ENCODE measurements at regions not wholly inside any gene's neighbourhood (a gene's known extent, or its start where the extent isn't known, plus 50 kb on each side); places are given as distances from the start of the nearest gene placed in this dataset.
"Not testable (repeated sequence)": the region's sequence is repeated elsewhere in the genome, so short reads cannot be mapped to it uniquely, and the experiment has no call there.

DNA sequence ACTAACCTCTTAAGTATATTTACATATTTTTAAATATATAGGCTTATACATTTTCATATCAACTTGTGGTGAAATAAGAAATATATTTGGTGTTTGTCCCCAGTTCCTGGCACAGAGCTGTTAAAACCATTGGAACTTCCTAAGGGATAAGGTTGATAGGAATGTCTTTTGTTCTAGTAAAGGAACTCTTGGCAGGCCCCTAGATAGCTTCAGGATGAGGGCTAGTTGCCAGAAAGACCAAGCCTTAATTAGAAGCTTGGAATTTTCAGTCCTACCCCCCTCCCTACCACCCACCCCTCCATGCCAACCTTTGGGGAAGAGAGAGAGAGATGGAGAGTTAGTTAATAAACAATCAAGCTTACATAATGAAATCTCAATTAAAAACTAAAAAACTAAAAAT lies 638.6 kb upstream of the ACO1 start:
- Histone ChIP-seq H3K4me3 (no peak overlapping the region), H3K36me3 (no peaks in the 10 kb centered on the region), H3K9ac (ENCODE audit: low read depth in 2 of 2, low read length in 2 of 2) (no peak overlapping the region), H3K4me1 (no peaks in the 10 kb centered on the region), H3K27me3 (no peaks in the 10 kb centered on the region), H3K27ac (no peak overlapping the region), H3K9me3 (no peaks in the 10 kb centered on the region)
- TF ChIP-seq, protein P1, sequence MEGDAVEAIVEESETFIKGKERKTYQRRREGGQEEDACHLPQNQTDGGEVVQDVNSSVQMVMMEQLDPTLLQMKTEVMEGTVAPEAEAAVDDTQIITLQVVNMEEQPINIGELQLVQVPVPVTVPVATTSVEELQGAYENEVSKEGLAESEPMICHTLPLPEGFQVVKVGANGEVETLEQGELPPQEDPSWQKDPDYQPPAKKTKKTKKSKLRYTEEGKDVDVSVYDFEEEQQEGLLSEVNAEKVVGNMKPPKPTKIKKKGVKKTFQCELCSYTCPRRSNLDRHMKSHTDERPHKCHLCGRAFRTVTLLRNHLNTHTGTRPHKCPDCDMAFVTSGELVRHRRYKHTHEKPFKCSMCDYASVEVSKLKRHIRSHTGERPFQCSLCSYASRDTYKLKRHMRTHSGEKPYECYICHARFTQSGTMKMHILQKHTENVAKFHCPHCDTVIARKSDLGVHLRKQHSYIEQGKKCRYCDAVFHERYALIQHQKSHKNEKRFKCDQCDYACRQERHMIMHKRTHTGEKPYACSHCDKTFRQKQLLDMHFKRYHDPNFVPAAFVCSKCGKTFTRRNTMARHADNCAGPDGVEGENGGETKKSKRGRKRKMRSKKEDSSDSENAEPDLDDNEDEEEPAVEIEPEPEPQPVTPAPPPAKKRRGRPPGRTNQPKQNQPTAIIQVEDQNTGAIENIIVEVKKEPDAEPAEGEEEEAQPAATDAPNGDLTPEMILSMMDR (IDR thresholded peaks at IDR 0.05), result no peak
- no peak for DNase-seq
- intact Hi-C loops (cut with DNase I), result no loop called here

DNA sequence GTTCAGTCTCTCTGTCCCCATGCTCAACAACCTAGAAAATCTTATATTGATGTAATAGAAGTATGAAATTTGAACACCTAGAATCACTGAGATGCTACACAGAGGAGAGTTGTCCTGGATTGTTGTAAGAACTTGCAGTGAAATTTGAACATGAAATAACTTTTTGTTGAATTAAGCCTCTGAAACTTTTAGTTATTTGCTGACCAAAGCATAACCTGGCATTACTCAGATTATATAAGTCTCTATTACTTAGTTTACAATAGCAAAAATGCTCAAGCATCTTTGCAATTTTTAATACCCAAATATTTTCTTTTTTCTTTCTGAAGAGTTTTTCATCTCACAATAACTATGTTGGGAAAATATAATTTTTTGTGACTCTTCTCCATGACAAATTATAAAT lies 630.7 kb upstream of the ACO1 start:
- H3K27ac ChIP-seq, result no peak overlapping the region
- H3K9ac ChIP-seq (ENCODE audit: low read depth in 2 of 2, low read length in 2 of 2), result no peak overlapping the region
- TF ChIP-seq, protein P1 (IDR thresholded peaks at IDR 0.05), result no peak
- no peak overlapping the region for H3K4me3 ChIP-seq
- no peaks in the 10 kb centered on the region for H3K36me3 ChIP-seq
- H3K27me3 ChIP-seq, result no peaks in the 10 kb centered on the region
- no peaks in the 10 kb centered on the region for H3K9me3 ChIP-seq
- intact Hi-C loops (cut with DNase I), result no loop called here
- no peaks in the 10 kb centered on the region for H3K4me1 ChIP-seq
- DNase-seq, result no peak

DNA sequence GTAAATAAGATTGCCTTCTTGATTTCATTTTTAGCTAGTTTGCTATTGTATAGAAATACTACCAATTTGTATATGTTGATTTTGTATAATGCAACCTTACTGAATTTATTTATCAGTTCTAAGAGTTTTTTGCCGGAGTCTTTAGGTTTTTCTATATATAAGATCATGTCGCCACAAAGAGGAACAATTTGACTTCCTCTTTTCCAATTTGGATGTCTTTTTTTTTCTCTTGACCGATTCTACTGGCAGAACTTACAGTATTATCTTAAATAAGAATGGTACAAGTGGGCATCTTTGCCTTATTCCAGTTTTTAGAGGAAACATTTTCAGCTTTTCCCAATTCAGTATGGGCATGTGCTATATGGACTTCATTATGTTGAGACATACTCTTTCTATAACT lies 624.7 kb upstream of the ACO1 start:
- no peaks in the 10 kb centered on the region for H3K9me3 ChIP-seq
- no peak overlapping the region for H3K4me3 ChIP-seq
- H3K27me3 ChIP-seq, result no peaks in the 10 kb centered on the region
- TF ChIP-seq, protein P1 (IDR thresholded peaks at IDR 0.05), result no peak
- no peak overlapping the region for H3K27ac ChIP-seq
- intact Hi-C loops (cut with DNase I), result no loop called here
- no peaks in the 10 kb centered on the region for H3K36me3 ChIP-seq
- no peaks in the 10 kb centered on the region for H3K4me1 ChIP-seq
- no peak for DNase-seq
- H3K9ac ChIP-seq (ENCODE audit: low read depth in 2 of 2, low read length in 2 of 2), result no peak overlapping the region

DNA sequence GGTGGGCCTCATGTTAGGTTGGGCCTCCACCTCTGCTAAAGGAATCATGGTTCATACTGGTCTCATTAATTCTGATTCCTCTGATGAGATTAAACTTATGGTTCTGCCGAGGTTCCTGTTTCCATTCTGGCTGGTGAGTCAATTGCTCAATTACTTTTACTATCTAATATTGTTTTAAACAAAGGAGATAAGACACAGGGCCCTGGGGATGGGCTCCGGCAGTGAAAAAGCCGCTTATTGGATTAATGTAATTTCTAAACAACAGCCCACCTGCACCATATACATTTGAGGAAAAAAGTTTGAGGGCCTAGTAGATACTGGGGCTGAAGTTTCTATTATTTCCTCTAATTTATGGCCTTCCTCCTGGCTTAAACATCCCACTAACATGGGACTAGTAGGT lies 610.4 kb upstream of the ACO1 start:
- H3K27ac ChIP-seq; H3K9me3 ChIP-seq; H3K36me3 ChIP-seq; H3K4me3 ChIP-seq; intact Hi-C loops (cut with DNase I); DNase-seq; H3K27me3 ChIP-seq; H3K4me1 ChIP-seq; H3K9ac ChIP-seq (ENCODE audit: low read depth in 2 of 2, low read length in 2 of 2): not testable (repeated sequence)

DNA sequence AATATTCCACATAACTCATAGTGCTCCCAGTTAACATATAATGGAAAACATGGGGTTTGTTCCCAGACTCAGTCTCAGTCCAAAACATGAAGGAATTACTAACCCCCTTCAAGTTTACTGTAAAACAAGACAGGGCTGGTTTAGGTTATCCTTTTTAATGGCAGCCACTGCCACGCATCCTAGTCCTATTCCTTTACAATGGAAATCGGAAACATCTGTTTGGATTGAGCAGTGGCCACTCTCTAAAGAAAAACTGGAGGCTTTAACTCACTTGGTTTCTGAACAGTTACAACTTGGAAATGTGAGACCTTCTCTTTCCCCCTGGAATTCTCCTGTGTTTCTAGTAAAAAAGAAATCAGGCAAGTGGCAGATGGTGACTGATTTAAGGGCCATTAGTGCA lies 609.9 kb upstream of the ACO1 start:
- H3K9me3 ChIP-seq, result no peaks in the 10 kb centered on the region
- no peak for DNase-seq
- H3K4me3 ChIP-seq, result no peak overlapping the region
- H3K9ac ChIP-seq (ENCODE audit: low read depth in 2 of 2, low read length in 2 of 2), result no peak overlapping the region
- no peaks in the 10 kb centered on the region for H3K27me3 ChIP-seq
- TF ChIP-seq, protein P1 (IDR thresholded peaks at IDR 0.05), result no peak
- intact Hi-C loops (cut with DNase I), result no loop called here
- H3K4me1 ChIP-seq, result no peaks in the 10 kb centered on the region
- no peak overlapping the region for H3K27ac ChIP-seq
- no peaks in the 10 kb centered on the region for H3K36me3 ChIP-seq

- TF ChIP-seq, protein P1 (IDR thresholded peaks at IDR 0.05), result no peak
- H3K4me1 ChIP-seq, result no peaks in the 10 kb centered on the region
- H3K9me3 ChIP-seq, result no peaks in the 10 kb centered on the region
- H3K4me3 ChIP-seq, result no peak overlapping the region
- intact Hi-C loops (cut with DNase I), result no loop called here
- no peak overlapping the region for H3K9ac ChIP-seq (ENCODE audit: low read depth in 2 of 2, low read length in 2 of 2)
- no peaks in the 10 kb centered on the region for H3K36me3 ChIP-seq
- DNase-seq, result no peak
- no peaks in the 10 kb centered on the region for H3K27me3 ChIP-seq
- H3K27ac ChIP-seq, result no peak overlapping the region
Measured at GRCh38 chr9:31776471-31776870, 608.0 kb upstream of the ACO1 start.
